Fibroblast of lung (primary cell): ENCODE measurements at regions not wholly inside any gene's neighbourhood (a gene's known extent, or its start where the extent isn't known, plus 50 kb on each side); places are given as distances from the start of the nearest gene placed in this dataset.

Source experiments
- DNase-seq, 2 donors: peaks; one replicate each; pipeline versions ENCODE4 v3.0.0 to v3.0.0-alpha.2; 2010; ENCODE audit warnings: low read depth in 2 of 2
- H2AFZ ChIP-seq: 2 replicates; pipeline ENCODE4 v1.5.1; 2012; ENCODE audit warnings: low read length, control low read depth, inconsistent platforms
- H3K27ac ChIP-seq: 2 replicates; pipeline ENCODE4 v1.5.1; 2011; ENCODE audit warnings: low read length, control low read depth; ENCODE audit not compliant: insufficient read depth
- H3K27me3 ChIP-seq: 2 replicates; pipeline ENCODE4 v1.5.1; 2011; ENCODE audit warnings: mild to moderate bottlenecking, low read length; ENCODE audit not compliant: control insufficient read depth, insufficient read depth
- H3K36me3 ChIP-seq: 2 replicates; pipeline ENCODE4 v1.5.1; 2011; ENCODE audit warnings: low read length; ENCODE audit not compliant: control insufficient read depth, insufficient read depth
- H3K4me1 ChIP-seq: 2 replicates; pipeline ENCODE4 v1.5.1; 2011; ENCODE audit warnings: low read length; ENCODE audit not compliant: control insufficient read depth, insufficient read depth; ENCODE audit errors: extremely low read depth
- H3K4me2 ChIP-seq: 2 replicates; pipeline ENCODE4 v1.5.1; 2011; ENCODE audit warnings: low read length, control low read depth; ENCODE audit not compliant: insufficient read depth; ENCODE audit errors: extremely low read depth
- H3K4me3 ChIP-seq, 4 experiments: fragments of 200-600 bp in 1 of 4; sonication (generic) in 1 of 4; replicated peaks in 1 of 4; 2 replicates each; pipeline ENCODE4 v1.5.1; 2011 to 2016; ENCODE audit warnings: low read length in 4 of 4, low read depth in 3 of 4, mild to moderate bottlenecking in 3 of 4, control low read depth in 2 of 4, inconsistent platforms in 1 of 4, mixed read lengths in 1 of 4; ENCODE audit not compliant: insufficient read depth in 1 of 4; ENCODE audit errors: control extremely low read depth in 1 of 4
- H3K79me2 ChIP-seq: 2 replicates; pipeline ENCODE4 v1.5.1; 2012; ENCODE audit warnings: mild to moderate bottlenecking, low read length, inconsistent platforms; ENCODE audit not compliant: control insufficient read depth, insufficient read depth
- H3K9ac ChIP-seq: 2 replicates; pipeline ENCODE4 v1.5.1; 2011; ENCODE audit warnings: mild to moderate bottlenecking, low read length, control low read depth; ENCODE audit not compliant: insufficient read depth
- H3K9me3 ChIP-seq: 2 replicates; pipeline ENCODE4 v1.5.1; 2012; ENCODE audit warnings: low read depth, low read length; ENCODE audit not compliant: control insufficient read depth, insufficient read depth
- H4K20me1 ChIP-seq: 2 replicates; pipeline ENCODE4 v1.5.1; 2011; ENCODE audit warnings: low read length; ENCODE audit not compliant: control insufficient read depth, insufficient read depth; ENCODE audit errors: extremely low read depth
- CTCF ChIP-seq, 2 donors: IDR thresholded peaks in 1 of 2; conservative IDR thresholded peaks in 1 of 2; 1 replicate in 1 of 2; 2 replicates in 1 of 2; pipeline ENCODE4 v1.5.1; 2011 to 2012; ENCODE audit warnings: low read length in 2 of 2, control low read depth in 1 of 2, inconsistent platforms in 1 of 2, low read depth in 1 of 2, mild to moderate bottlenecking in 1 of 2
- EZH2 ChIP-seq: IDR thresholded peaks from 2 replicates; pipeline ENCODE4 v1.5.1; 2012; ENCODE audit warnings: low read length, control low read depth, mild to moderate bottlenecking; ENCODE audit errors: missing control alignments

GRCh38 chr10:129107525-129107924 is 359.5 kb upstream of the MGMT start:
- DNase-seq, result no peak
- Histone ChIP-seq H3K9ac (no peak overlapping the region), H3K9me3 (no peaks in the 10 kb centered on the region), H4K20me1 (no peaks in the 10 kb centered on the region), H2AFZ (no peak overlapping the region), H3K4me1 (no peaks in the 10 kb centered on the region), H3K36me3 (no peaks in the 10 kb centered on the region), H3K27me3 (no peaks in the 10 kb centered on the region), H3K79me2 (no peaks in the 10 kb centered on the region), H3K4me2 (no peak overlapping the region), H3K4me3 (no peak overlapping the region), H3K27ac (no peak overlapping the region)
- TF ChIP-seq EZH2, result no peak
- TF ChIP-seq CTCF (conservative IDR thresholded peaks at IDR 0.05 in 1 of 2, IDR thresholded peaks at IDR 0.05 in 1 of 2; ENCODE audit: low read depth in 1 of 2, low read length in 2 of 2), result no peak

GRCh38 chr10:129108378-129108777 is 358.7 kb upstream of the MGMT start:
- no peaks in the 10 kb centered on the region for H3K36me3 ChIP-seq
- DNase-seq, result no peak

GRCh38 chr10:129108994-129109393 is 358.0 kb upstream of the MGMT start:
- TF ChIP-seq EZH2 (no peak), CTCF (conservative IDR thresholded peaks at IDR 0.05 in 1 of 2, IDR thresholded peaks at IDR 0.05 in 1 of 2; ENCODE audit: low read depth in 1 of 2, low read length in 2 of 2) (no peak)
- Histone ChIP-seq H3K79me2 (no peaks in the 10 kb centered on the region), H3K4me3 (no peak overlapping the region), H3K4me1 (no peaks in the 10 kb centered on the region), H3K36me3 (no peaks in the 10 kb centered on the region), H3K27me3 (no peaks in the 10 kb centered on the region), H3K9me3 (no peaks in the 10 kb centered on the region), H3K9ac (no peak overlapping the region), H4K20me1 (no peaks in the 10 kb centered on the region), H3K4me2 (no peak overlapping the region), H2AFZ (no peak overlapping the region), H3K27ac (no peak overlapping the region)
- no peak for DNase-seq

More at GRCh38 chr10:129108378-129108777, 358.7 kb upstream of the MGMT start:
- Histone ChIP-seq H2AFZ (no peak overlapping the region), H3K27ac (no peak overlapping the region), H3K27me3 (no peaks in the 10 kb centered on the region), H3K9me3 (no peaks in the 10 kb centered on the region), H3K4me3 (no peak overlapping the region), H3K9ac (no peak overlapping the region), H3K79me2 (no peaks in the 10 kb centered on the region), H3K4me1 (no peaks in the 10 kb centered on the region), H4K20me1 (no peaks in the 10 kb centered on the region), H3K4me2 (no peak overlapping the region)
- TF ChIP-seq CTCF (conservative IDR thresholded peaks at IDR 0.05 in 1 of 2, IDR thresholded peaks at IDR 0.05 in 1 of 2; ENCODE audit: low read depth in 1 of 2, low read length in 2 of 2) (no peak), EZH2 (no peak)
